Astrocyte of the hippocampus (primary cell): ENCODE measurements at regions not wholly inside any gene's neighbourhood (a gene's known extent, or its start where the extent isn't known, plus 50 kb on each side); places are given as distances from the start of the nearest gene placed in this dataset.
"Not testable (repeated sequence)": the region's sequence is repeated elsewhere in the genome, so short reads cannot be mapped to it uniquely, and the experiment has no call there.

Experiments
- DNase-seq: peaks from one replicate; pipeline ENCODE4 v3.0.0; 2011; ENCODE audit warnings: low read depth, low spot score

DNA sequence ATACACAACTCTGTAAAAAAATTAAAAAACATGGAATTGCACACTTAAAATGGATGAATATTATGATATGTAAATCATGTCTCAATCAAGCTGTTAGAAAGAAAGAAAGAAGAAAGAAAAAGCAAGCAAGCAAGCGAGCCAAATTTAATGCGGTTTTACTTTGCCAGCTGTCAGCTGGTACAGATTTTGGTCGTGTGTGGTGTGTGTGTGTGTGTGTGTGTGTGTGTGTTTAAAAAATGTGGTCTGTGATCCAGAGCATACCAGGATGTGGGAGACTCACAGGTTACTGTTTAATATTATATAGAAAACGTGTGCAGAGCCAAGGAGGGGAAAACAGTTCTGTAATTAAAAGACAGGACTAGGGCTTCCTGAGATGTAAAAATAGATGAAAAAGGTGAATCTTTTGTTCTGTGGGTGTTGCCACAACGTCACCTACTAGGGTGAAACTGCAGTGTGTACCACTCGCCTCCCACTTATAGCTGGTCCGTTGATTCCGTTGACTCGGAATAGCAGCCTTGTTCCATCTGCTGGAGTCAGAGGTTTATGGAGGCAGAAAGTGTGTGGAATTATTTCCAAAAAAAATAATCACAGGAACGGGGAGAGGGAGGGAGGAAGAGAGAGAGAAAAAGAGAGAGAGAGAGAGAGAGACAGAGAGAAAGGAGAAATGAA, 197.7 kb downstream of the BCAS1 start:
- DNase-seq = peak; percentile 64

DNA sequence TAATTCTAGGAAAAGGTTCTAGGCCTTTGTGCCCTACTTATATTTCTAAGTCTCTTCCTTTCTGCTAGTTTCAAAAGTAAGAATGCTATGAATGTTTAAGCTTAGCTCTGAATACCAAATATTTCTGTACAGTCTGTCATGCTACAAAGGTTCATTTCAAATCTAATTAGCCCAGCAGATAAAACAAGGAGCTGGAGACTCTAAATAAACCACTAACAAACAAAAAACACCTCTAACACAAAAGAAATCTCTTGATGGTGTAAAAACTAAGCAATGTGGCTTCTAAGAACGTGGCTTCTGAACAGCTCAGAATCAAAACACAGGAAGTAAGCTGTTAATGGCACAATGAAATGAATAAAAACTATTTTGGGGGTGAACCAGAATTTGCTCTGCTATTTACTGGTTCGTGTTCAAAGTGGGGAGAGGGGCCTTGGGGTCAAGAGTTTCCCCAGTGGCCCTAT, 198.3 kb downstream of the BCAS1 start:
- peak; percentile 57 for DNase-seq

DNA sequence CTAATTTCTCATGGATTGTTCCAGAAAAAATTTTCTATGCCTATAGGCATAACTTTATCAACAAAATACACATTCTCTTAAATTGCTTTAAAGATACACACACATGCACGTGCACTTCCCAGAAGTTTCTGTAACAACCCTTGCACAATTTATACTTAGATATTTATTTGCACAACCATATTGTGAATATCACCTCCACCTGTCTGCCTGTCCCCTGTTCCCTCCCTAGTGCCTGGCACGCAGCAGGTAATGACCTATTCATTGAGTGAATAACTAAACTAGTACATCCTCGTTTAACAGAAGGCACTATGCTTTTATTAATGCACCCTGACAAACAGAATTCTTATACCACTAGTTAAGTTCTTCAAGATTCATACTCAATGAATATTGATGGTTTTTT, 198.9 kb downstream of the BCAS1 start:
- no peak for DNase-seq

DNA sequence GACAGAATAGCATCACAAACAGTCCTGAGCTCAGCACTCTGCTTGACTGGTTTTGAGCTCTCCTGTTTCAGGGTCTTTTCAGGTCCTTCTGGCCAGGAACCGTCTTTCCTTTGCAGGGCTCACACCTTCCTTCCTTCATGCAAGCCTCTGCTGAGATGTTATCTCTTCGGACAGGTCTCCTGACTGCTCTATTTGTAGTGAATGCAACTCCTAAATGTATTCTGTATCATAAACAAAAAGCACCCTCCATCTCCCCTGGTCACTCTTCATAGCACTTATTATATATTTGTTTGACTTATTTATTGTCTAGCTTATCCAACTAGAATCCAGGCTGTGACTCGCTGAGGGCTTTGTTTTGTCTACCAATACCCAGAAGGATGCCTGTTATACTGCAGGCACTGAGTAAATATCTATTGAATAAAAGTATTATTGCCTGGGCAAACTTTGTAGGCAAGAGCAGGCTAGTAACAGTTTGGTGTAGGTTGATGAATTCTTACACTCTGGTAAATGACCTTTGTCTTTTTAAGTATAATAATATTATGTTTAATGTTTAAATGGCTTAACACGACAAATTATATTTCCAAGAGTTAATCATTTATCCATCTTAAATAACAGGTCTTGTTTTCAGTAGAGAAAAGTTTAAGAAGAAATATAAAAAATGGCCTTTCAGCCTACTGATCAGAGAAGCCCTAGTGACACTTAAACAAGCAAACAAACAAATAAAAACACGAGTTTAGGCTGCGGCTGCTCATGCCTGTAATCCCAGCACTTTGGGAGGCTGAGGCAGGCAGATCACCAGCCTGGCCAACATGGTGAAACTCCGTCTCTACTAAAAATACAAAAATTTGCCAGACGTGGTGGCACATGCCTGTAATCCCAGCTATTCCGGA, 199.7 kb downstream of the BCAS1 start:
- DNase-seq = no peak

DNA sequence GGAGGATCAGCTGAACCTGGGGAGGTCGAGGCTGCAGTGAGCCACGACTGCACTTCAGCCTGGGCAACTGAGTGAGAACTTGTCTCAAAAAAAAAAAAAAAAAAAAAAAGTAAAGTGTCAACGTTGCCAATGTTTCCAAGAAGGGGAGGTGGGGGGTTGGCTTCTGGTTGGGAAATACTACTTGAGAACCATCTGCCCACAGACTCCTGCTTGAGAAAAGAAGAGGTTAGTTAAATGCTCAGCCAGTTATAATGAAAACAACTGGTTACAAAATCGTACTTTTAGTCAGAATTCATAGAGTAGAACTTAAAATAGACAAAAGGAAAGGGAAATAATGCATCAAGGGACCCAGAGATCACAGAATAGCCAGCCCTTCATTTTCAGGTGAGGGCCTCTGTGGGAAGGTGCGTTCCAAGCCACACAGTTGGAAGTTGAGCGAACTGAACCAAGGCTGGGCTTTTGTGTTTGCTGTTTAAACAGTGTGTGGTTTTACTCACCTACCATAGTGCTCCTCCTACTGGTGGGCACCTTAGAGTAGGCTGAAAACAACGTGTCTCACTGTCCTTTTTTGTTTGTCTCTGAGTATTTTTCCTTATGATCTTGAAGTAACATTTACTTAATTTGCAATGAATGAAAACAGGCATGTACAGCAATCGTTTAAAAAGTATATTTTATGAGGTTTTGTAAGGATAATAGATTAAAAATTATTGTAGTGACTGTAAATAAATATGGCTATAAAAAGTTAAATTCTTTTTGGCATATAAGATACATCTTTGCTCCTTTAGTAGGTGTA, 200.7 kb downstream of the BCAS1 start:
- DNase-seq = peak; percentile 84

DNA sequence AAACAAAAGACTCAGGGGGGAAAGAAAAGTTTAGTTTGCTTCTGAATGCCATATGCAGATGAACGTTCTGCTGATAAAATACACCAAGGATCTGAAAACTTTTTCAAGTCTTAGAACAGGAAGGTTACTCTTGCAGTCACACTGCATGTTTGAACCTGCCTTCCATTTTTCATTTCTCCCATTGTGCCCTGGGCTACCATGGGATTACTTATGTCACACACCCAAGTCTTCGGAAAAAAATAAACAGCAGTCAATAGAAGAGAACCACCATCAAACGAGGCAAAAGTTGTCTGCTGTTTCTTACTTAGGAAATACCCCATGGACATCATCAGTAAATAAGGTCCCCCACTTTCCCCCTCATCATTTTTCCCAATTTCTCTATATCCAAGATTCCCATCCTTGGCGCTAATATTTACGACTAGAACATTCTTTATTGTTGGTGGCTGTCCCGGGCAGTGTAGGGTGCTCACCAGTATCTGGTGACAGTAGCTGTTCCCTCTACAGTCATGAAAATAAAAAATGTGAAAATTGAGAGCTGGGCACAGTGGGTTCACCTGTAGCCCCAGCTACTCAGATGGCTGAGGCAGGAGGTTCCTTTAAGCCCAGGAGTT, 202.5 kb downstream of the BCAS1 start:
- no peak for DNase-seq

DNA sequence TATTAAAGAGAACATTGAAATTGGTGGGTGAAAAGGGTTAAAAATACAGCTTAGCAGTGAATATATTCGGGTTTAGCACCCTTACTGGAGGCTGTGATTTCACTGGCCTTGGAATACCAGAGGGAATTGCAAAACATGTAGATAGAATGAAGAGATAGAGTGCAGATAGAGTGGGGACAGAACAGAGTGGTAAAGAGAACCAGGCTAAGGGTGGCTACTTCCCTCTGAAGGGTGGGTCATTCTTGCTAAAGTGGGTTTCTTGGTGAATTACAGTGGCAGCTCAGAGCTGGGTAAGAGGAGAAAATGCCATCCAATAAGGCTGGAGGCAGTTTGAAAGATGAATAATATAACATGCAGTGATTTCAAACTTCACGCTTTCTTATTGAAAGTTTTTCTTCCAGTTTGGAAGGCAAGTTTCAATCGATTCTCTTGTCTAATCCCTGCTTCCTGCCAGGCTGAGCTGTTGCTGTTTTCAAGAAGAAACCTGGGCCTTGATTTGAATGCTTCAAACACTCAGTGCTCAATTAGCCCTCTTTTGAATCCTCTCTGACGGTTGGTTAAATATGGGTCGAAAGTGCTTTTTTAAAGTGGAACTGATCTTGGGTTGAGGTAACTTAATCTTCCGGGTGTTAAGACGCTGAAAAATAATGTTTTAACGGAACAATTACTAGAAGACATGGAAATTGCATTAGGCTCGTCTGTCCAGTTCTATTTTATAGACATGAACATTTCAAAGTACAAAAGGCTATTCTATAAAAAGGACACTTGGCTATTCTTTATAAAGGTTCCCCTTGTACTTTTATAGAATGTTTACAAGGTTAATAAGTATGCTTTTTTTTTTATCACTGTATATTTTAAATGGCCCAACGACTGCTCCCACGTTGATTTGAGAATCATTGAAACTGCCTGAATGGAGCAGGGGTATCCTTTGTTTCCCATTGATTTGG, 203.3 kb downstream of the BCAS1 start:
- peak; percentile 30 for DNase-seq

DNA sequence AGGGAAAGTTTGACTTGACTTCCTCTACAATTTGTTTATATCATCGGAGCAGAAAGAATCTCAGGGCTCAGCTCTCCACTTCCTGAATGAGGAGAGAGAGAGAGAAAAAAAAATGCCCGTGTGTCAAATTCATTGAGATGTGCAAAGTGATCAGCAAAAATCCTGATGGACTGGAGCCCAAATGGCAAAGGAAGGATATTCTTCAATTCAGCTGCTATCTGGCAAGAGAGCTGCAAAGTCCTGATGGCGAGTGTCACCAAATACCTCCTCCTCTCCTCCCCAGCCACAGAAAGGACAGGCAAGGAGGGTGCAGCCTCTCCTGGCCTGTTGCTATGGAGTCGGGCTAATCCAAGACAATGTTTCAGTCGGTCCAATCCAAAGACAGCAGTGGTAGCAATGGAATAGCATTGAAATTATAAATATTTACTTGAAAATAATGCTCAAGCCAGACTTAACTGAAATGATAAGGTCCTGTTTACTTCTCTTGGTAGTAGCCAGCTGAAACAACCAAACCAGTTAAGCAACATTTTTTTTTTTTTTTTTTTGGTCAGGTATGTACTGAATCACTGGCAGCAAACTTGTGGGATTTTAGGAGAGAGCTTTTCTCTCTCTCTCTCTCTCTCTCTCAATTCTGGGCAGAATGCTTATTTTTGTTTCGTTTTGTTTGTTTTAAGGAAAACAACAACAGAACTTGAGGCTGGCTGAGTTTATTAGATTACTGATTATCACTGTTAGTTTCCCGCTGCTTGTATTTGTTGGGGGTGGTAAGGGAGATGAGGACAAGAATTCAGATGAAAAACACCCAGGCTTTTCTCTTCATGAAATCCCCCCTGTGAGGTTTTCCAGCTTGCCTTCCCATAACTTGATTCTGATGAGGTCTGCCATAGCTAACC, 204.2 kb downstream of the BCAS1 start:
- DNase-seq = peak; percentile 67

DNA sequence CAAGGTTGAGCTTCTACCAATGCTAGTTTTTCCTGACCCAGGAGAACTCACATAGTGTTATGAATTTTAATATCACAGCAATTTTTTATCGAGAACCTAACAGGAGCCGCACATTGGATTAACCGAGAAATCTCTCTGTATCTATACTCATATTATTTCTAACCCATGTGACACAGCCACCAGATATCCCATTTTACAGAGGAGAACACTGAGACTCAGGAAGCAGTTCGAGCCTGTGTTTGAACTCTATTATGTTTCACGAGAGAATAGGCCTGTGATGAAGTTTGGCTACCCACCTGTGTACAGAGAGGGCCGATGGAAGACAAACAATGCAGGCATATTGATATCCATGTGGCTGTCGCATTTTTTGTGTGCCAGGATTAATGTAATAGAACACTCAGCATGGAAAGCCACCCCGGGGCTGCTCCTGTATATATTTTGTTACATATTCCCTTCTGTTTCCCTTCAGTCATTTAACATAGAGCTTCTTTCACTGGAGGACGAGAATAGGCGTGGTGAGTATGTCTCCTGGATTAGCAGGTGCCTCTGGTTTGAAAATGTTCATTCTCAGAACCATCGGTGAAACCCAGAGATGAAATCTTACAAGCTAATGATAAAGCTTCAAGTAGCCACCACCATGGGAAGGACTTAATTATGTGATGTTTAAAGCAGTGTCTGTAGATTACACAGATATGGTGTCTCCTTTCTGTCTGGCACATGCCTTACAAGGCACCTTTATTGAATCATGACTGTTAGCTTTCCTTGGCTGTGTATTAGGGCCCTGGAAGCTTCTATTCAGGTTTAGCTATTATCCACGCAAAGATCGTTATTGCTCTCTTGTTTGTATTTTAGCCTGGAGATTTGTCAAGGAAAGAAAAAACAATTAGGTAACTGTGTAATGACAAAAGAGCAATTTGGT, 205.4 kb downstream of the BCAS1 start:
- DNase-seq = peak; percentile 5

DNA sequence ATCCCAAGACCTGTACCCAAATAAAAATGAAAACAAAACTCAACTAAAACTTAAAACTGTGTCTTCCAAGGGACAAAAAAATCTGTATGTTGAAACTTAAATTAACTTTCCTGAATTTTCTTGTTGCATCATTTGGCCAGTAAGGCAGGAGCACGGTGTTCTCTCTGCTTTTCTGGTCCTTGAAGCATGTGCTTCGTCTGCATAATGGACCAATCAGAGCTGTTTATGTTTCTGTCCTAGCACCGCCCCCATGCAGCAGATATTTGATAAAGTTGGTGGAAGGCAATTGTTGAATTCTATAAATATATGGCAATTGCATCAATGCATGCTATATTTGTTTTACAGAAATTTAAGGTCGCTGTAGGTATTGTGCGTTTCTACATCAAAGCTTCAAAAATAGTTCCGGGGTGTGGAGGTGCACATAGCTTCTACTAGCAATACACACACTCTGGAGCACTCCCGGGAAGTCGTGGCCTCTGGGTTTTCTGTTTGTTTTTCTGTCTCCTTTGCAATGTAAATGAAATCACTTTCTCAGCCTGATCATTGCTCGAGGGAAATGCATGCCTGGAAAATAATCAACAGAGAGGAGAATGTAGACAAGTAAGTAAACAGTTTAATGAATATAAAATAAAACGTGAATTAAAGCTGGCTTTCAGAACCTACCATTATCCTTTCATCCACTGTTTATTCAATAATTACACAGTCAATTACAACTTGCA, 206.3 kb downstream of the BCAS1 start:
- not testable (repeated sequence) for DNase-seq

DNA sequence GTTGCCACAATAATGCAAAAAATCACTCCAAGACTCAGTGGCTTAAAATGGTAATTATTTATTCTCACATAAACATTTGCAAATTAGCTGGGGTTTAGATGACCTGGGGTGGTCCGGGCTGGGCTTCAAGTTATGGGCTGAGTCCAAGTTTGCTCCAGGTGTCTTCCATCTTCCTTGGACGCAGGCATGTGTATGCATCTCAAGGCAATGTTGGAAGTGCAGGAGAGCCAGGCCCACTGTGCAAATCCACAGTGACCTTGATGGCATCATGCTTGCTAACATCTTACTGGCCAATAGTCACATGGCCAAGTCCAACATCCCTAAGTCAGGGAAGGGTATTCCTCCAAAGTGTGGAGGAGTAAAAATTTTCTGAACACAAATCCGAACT, 206.9 kb downstream of the BCAS1 start:
- not testable (repeated sequence) for DNase-seq

DNA sequence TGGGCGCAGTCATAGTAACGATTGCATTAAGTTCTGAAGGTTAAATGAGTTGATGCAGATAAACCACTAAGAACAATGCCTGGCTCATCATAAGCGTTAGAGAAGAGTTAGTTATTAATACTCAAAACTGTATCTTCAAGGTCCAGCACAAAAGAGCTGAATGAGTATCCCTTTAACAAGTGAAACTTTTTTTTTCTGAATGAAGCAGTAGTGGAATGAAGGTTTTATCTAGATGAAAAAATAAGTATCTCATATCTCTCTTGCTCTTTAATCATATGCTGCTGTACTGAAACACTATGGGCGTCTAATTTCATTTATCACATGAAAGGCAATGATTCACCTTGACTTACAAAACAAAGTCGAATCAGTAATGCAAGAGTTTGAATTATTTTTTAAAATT, 207.4 kb downstream of the BCAS1 start:
- DNase-seq = not testable (repeated sequence)

DNA sequence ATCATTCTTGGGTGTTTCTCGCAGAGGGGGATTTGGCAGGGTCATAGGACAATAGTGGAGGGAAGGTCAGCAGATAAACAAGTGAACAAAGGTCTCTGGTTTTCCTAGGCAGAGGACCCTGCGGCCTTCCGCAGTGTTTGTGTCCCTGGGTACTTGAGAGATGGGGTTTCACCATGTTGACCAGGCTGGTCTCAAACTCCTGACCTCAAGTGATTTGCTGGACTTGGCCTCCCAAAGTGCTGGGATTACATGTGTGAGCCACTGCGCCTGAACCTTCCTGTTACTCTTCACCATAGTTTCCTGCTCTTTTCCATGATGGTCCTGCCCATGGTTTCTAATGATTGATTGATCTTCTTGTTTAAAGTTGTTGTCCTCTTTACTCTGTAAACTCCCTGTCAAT, 207.9 kb downstream of the BCAS1 start:
- not testable (repeated sequence) for DNase-seq

DNA sequence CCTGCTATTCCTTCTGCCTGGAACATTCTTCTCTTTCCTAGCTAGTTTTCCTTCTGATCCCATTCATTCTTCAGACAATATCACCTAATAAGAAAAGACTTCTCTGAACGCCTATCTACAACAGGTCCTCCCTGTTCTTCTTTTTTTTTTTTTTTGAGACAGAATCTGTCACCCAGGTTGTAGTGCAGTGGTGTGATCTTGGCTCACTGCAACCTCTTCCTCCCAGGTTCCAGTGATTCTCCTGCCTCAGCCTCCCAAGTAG, 208.3 kb downstream of the BCAS1 start:
- DNase-seq = not testable (repeated sequence)

DNA sequence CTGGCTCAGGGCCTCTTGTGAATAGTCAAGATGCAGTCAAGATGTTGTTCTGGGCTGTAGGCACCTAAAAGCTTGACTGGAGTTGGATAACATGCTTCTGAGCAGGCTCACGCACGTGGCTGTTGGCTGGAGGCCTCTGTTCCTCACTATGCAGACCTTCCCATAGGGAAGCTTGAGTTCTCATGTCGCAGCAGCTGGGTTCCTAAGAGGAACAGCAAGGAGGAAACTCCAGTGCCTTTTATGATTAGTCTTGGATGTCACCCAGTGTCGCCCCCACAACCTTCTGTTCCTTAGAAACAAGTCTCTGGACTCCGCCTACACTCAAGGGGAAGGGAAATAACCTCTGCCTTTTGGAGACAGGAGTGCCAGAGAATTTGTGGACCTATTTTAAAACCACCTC, 210.7 kb downstream of the BCAS1 start:
- DNase-seq = no peak

DNA sequence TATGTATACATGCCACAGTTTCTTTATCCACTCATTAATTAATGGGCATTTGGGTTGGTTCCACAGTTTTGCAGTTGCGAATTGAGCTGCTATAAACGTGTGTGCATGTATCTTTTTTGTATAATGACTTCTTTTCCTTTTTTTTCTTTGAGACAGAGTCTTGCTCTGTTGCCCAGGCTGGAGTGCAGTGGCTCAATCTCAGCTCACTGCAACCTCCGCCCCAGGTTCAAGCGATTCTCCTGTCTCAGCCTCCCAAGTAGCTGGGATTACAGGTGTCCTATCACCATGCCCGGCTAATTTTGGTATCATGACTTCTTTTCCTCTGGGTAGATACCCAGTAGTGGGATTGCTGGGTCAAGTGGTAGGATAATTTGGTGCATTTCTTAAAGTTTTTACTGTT, 211.4 kb downstream of the BCAS1 start:
- DNase-seq = not testable (repeated sequence)

DNA sequence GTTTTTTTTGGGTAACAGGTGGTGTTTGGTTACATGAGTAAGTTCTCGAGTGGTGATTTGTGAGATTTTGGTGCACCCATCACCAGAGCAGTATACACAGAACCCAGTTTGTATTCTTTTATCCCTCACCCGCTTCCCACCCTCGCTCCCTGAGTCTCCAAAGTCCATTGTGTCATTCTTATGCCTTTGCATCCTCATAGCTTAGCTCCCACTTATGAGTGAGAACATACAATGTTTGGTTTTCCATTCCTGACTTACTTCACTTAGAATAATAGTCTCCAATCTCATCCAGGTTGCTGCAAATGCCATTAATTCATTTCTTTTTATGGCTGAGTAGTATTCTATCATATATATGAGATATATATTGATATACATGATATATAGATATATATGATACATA, 211.9 kb downstream of the BCAS1 start:
- not testable (repeated sequence) for DNase-seq

DNA sequence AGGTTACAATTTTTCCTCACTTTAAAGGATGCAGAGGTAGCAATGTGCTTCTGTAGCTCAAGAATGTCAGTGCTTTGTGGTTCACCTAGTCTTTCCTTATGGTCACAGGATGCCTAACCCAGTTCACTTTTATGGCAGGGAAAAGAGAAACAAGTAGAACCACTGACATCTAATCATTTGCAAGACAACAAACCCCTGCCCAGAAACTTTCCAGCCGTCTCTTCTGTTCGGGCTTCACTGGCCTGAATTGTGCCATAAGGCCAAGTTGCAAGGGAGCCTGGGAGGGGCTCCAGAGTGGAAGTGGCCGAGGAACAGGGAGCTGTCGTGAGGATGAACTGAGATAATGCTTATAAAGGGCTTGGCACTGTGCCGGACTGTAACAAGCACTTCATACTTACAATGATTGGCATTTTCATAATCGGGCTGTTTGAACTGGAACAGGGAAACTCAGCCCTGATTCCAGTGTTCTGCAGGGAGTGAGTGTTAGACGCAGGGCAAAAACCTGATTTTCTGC, 212.6 kb downstream of the BCAS1 start:
- DNase-seq = peak; percentile 17
